ENCODE measurements at regions not wholly inside any gene's neighbourhood (a gene's known extent, or its start where the extent isn't known, plus 50 kb on each side); places are given as distances from the start of the nearest gene placed in this dataset.

DNA sequence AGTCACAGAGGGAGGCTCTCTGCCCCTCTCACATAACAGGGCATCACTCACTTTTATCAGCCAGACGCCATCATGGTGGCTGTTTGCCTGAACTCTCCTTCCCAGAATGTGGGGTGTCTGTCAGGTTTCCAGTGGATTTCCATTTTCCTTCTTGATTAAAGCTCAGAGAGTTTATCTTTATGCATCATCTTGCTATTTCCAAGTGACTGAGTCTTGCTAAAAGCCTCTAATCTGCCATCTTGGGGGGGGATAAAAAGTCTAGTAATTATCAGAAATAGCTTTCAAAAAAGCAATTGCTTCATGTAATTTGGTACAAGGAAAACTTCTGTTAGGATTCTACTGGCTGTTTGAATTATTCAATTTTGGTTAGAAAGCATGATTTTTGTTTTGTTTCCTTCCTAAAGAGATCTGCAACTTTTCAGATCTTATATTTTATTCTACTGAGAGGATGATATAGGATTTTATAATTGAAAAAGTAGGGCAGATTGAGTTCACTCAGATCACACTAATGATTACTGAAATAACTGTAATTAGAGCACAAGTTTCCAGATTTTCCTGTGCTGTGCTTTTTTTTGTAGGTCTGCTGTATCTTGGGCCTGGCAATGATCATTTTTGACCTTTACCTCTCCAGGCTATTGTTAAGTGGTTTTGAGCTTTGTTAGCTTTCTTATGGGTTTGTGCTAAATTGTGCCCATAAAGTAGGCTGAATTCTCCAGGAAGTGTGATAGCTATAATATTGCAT lies 661.5 kb downstream of the TLE4 start:
- no peak overlapping the region for H2BK12ac ChIP-seq (ENCODE audit: low read depth, low read length)
- no peak for FAIRE-seq
- POLR2A ChIA-PET (ENCODE audit: partially characterized antibody): no interaction called here
- no peaks in the 10 kb centered on the region for H3K23me2 ChIP-seq (ENCODE audit: low read depth, low read length)
- H3K79me2 ChIP-seq (ENCODE audit: control insufficient read depth in 1 of 2, insufficient read depth in 2 of 2, low read length in 2 of 2): no peaks in the 10 kb centered on the region
- 0 out of 2 replicates have a peak overlapping the region, but pooled peaks have one; percentile 40 for H2AFZ ChIP-seq (ENCODE audit: low read length)
- H2BK15ac ChIP-seq (ENCODE audit: low read length): no peak overlapping the region
- no peaks in the 10 kb centered on the region for H3K9me3 ChIP-seq (ENCODE audit: insufficient read depth in 2 of 2, low read depth in 1 of 2, low read length in 1 of 2)
- H4K91ac ChIP-seq (replicated peaks; ENCODE audit: insufficient read length, low read length): peak overlapping the region; percentile 55
- H3K4ac ChIP-seq (replicated peaks; ENCODE audit: insufficient read length, low read depth, low read length): no peak overlapping the region
- H2AK5ac ChIP-seq (ENCODE audit: low read depth, low read length): no peak overlapping the region
- H4K8ac ChIP-seq (ENCODE audit: extremely low read depth, insufficient read depth, low read length): no peak overlapping the region
- H2BK120ac ChIP-seq (replicated peaks; ENCODE audit: low read depth, low read length): no peak overlapping the region
- H2BK5ac ChIP-seq (ENCODE audit: low read depth, low read length): no peak overlapping the region
- H4K20me1 ChIP-seq (replicated peaks in 1 of 2; ENCODE audit: control insufficient read depth in 1 of 2, insufficient read depth in 2 of 2, low read length in 2 of 2): no peaks in the 10 kb centered on the region
- H3K4me2 ChIP-seq (ENCODE audit: insufficient read depth in 1 of 2, low read depth in 2 of 2, low read length in 2 of 2): no peak overlapping the region
- H4K5ac ChIP-seq (ENCODE audit: insufficient read length, low read depth, low read length): no peak overlapping the region
- H2BK20ac ChIP-seq (ENCODE audit: low read length): no peak overlapping the region
- no peaks in the 10 kb centered on the region for H3K36me3 ChIP-seq (ENCODE audit: control insufficient read depth in 2 of 4, insufficient read depth in 4 of 4, low read length in 3 of 4)
- no peak for DNase-seq (ENCODE audit: low read depth in 1 of 2, low spot score in 2 of 2)
- CTCF ChIA-PET (ENCODE audit: partially characterized antibody): no interaction called here
- no peak overlapping the region for H3K23ac ChIP-seq (ENCODE audit: insufficient read length)
- no peak overlapping the region for H3K27ac ChIP-seq (ENCODE audit: low read depth, low read length)
- H3K79me1 ChIP-seq (ENCODE audit: low read depth, low read length): no peaks in the 10 kb centered on the region
- no peak overlapping the region for H3K4me3 ChIP-seq (ENCODE audit: extremely low read depth in 1 of 4, insufficient read depth in 2 of 4, low read depth in 3 of 4, low read length in 4 of 4)
- no peak overlapping the region; the same call in 1 of the 2 replicates for H3K18ac ChIP-seq (ENCODE audit: extremely low read depth, low read length)
- no peak overlapping the region for H3K9ac ChIP-seq (replicated peaks in 1 of 4; ENCODE audit: extremely low read depth in 1 of 4, low read depth in 3 of 4, low read length in 3 of 4)
- H3K4me1 ChIP-seq (replicated peaks in 1 of 4; ENCODE audit: control insufficient read depth in 3 of 4, insufficient read depth in 4 of 4, low read length in 3 of 4): no peaks in the 10 kb centered on the region
- 100% methylated on average over 1 of the region's 1 CpG; no CpG with 5 or more reads in 1 of the 2 experiments for WGBS, 2 experiments (ENCODE audit: extremely low coverage in 1 of 2, insufficient coverage in 1 of 2, insufficient read length in 1 of 2, insufficient replicate concordance in 2 of 2, low coverage in 1 of 2, low lambda C conversion rate in 2 of 2, missing lambda C conversion rate in 1 of 2)
- no peak overlapping the region for H3K14ac ChIP-seq (ENCODE audit: insufficient read length)
- no peak overlapping the region for H3K56ac ChIP-seq (replicated peaks; ENCODE audit: insufficient read length, low read depth, low read length)
- H3K27me3 ChIP-seq (replicated peaks in 1 of 4; ENCODE audit: control insufficient read depth in 3 of 4, extremely low read depth in 1 of 4, insufficient read depth in 3 of 4, low read length in 3 of 4): no peaks in the 10 kb centered on the region
- no peak for TF ChIP-seq TAF1 (IDR thresholded peaks at IDR 0.05; ENCODE audit: low read depth, low read length)
- no peak for TF ChIP-seq KDM1A (IDR thresholded peaks at IDR 0.05; ENCODE audit: borderline replicate concordance, low read length)
- TF ChIP-seq USF2 (IDR thresholded peaks at IDR 0.05; ENCODE audit: low read length): no peak
- TF ChIP-seq EZH2 (IDR thresholded peaks at IDR 0.05; ENCODE audit: low read depth, low read length, severe bottlenecking): no peak
- no peak for TF ChIP-seq SUZ12 (IDR thresholded peaks at IDR 0.05; ENCODE audit: low read length)
- TF ChIP-seq, protein P1, sequence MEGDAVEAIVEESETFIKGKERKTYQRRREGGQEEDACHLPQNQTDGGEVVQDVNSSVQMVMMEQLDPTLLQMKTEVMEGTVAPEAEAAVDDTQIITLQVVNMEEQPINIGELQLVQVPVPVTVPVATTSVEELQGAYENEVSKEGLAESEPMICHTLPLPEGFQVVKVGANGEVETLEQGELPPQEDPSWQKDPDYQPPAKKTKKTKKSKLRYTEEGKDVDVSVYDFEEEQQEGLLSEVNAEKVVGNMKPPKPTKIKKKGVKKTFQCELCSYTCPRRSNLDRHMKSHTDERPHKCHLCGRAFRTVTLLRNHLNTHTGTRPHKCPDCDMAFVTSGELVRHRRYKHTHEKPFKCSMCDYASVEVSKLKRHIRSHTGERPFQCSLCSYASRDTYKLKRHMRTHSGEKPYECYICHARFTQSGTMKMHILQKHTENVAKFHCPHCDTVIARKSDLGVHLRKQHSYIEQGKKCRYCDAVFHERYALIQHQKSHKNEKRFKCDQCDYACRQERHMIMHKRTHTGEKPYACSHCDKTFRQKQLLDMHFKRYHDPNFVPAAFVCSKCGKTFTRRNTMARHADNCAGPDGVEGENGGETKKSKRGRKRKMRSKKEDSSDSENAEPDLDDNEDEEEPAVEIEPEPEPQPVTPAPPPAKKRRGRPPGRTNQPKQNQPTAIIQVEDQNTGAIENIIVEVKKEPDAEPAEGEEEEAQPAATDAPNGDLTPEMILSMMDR (IDR thresholded peaks at IDR 0.05; ENCODE audit: control extremely low read depth in 1 of 3, insufficient read depth in 1 of 3, low read depth in 1 of 3, low read length in 3 of 3): no peak
- TF ChIP-seq, protein P2, sequence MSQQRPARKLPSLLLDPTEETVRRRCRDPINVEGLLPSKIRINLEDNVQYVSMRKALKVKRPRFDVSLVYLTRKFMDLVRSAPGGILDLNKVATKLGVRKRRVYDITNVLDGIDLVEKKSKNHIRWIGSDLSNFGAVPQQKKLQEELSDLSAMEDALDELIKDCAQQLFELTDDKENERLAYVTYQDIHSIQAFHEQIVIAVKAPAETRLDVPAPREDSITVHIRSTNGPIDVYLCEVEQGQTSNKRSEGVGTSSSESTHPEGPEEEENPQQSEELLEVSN (IDR thresholded peaks at IDR 0.05): no peak
- no peak for TF ChIP-seq CBX8 (IDR thresholded peaks at IDR 0.05; ENCODE audit: borderline replicate concordance, low read depth, low read length)
- TF ChIP-seq SP1 (IDR thresholded peaks at IDR 0.05; ENCODE audit: low read depth, low read length): no peak
